Keratinocyte (primary cell): ENCODE measurements at regions not wholly inside any gene's neighbourhood (a gene's known extent, or its start where the extent isn't known, plus 50 kb on each side); places are given as distances from the start of the nearest gene placed in this dataset.

Source experiments
- DNase-seq: peaks from one replicate; pipeline ENCODE4 v3.0.0-alpha.2; 2011; ENCODE audit warnings: low read depth, missing footprints, low spot score
- FAIRE-seq: peaks from 2 replicates; lab custom pipeline; 2011; peaks lifted over from hg19 to GRCh38; lab: Jason Lieb, UNC
- H2AFZ ChIP-seq: 2 replicates; pipeline ENCODE4 v1.6.0; 2012; ENCODE audit warnings: low read length, control low read depth, inconsistent platforms; ENCODE audit not compliant: control insufficient read depth
- H3K27ac ChIP-seq: 2 replicates; pipeline ENCODE4 v1.5.1; 2011; ENCODE audit warnings: low read length; ENCODE audit not compliant: control insufficient read depth, insufficient read depth
- H3K27me3 ChIP-seq: 3 replicates; pipeline ENCODE4 v1.6.0; 2011; ENCODE audit warnings: low read length; ENCODE audit not compliant: control insufficient read depth, insufficient read depth; ENCODE audit errors: extremely low read depth
- H3K36me3 ChIP-seq, 2 experiments: 2 replicates in 1 of 2; 3 replicates in 1 of 2; pipeline ENCODE4 v1.5.1; 2011; ENCODE audit warnings: low read length in 2 of 2, mild to moderate bottlenecking in 1 of 2; ENCODE audit not compliant: control insufficient read depth in 2 of 2, insufficient read depth in 2 of 2; ENCODE audit errors: extremely low read depth in 1 of 2
- H3K4me1 ChIP-seq: 3 replicates; pipeline ENCODE4 v1.5.1; 2011; ENCODE audit warnings: low read length; ENCODE audit not compliant: control insufficient read depth, insufficient read depth; ENCODE audit errors: extremely low read depth
- H3K4me2 ChIP-seq: 3 replicates; pipeline ENCODE4 v1.6.0; 2011; ENCODE audit warnings: low read depth, low read length; ENCODE audit not compliant: control insufficient read depth, insufficient read depth; ENCODE audit errors: extremely low read depth
- H3K4me3 ChIP-seq, 3 experiments: fragments of 200-600 bp in 1 of 3; sonication (generic) in 1 of 3; 2 replicates in 2 of 3; 3 replicates in 1 of 3; pipeline ENCODE4 v1.5.1; 2011 to 2016; ENCODE audit warnings: low read length in 3 of 3, mild to moderate bottlenecking in 3 of 3, control low read depth in 2 of 3, inconsistent platforms in 1 of 3, low read depth in 1 of 3, mixed read lengths in 1 of 3, mixed run types in 1 of 3, moderate library complexity in 1 of 3; ENCODE audit not compliant: control insufficient read depth in 2 of 3, insufficient read depth in 2 of 3; ENCODE audit errors: extremely low read depth in 1 of 3
- H3K79me2 ChIP-seq: 2 replicates; pipeline ENCODE4 v1.6.0; 2012; ENCODE audit warnings: low read length; ENCODE audit not compliant: control insufficient read depth, insufficient read depth
- H3K9ac ChIP-seq: 3 replicates; pipeline ENCODE4 v1.6.0; 2011; ENCODE audit warnings: low read length; ENCODE audit not compliant: control insufficient read depth, insufficient read depth; ENCODE audit errors: extremely low read depth
- H3K9me1 ChIP-seq: 3 replicates; pipeline ENCODE4 v1.6.0; 2011; ENCODE audit warnings: low read length; ENCODE audit not compliant: control insufficient read depth, insufficient read depth; ENCODE audit errors: extremely low read depth
- H3K9me3 ChIP-seq: 2 replicates; pipeline ENCODE4 v1.5.1; 2012; ENCODE audit warnings: low read depth, low read length; ENCODE audit not compliant: control insufficient read depth
- H4K20me1 ChIP-seq: 3 replicates; pipeline ENCODE4 v1.6.0; 2011; ENCODE audit warnings: low read length; ENCODE audit not compliant: control insufficient read depth, insufficient read depth; ENCODE audit errors: extremely low read depth
- EZH2 ChIP-seq: IDR thresholded peaks from one replicate; pipeline ENCODE4 v1.6.1; 2012; ENCODE audit warnings: inconsistent platforms, mild to moderate bottlenecking, low read length, moderate library complexity
- dilution Hi-C: fragments of 300-500 bp; cut with MboI; formaldehyde crosslinking; loops from one replicate; pipeline ENCODE4 v1.7.0; 2020; ENCODE audit warnings: low sequenced_read_pairs; ENCODE audit not compliant: extremely low pct_ligation_motif_present
- TF ChIP-seq, protein P1 (sequence below), 3 experiments: IDR thresholded peaks in 1 of 3; conservative IDR thresholded peaks in 1 of 3; optimal IDR thresholded peaks in 1 of 3; 2 replicates in 2 of 3; 3 replicates in 1 of 3; pipeline versions ENCODE3 to v1.5.1; 2011; ENCODE audit warnings: low read length in 3 of 3, mild to moderate bottlenecking in 3 of 3, moderate library complexity in 2 of 3, control low read depth in 1 of 3, inconsistent platforms in 1 of 3; ENCODE audit not compliant: insufficient read depth in 2 of 3; ENCODE audit errors: extremely low read depth in 1 of 3

GRCh38 chrX:79556800-79557199, 189.7 kb upstream of the ITM2A start:
- H3K9me1 ChIP-seq = no peaks in the 10 kb centered on the region
- no peaks in the 10 kb centered on the region for H3K36me3 ChIP-seq
- no peak overlapping the region for H3K4me3 ChIP-seq
- DNase-seq (no peak), FAIRE-seq (no peak)
- dilution Hi-C loops = no loop called here
- no peak overlapping the region for H3K27ac ChIP-seq
- no peak overlapping the region for H2AFZ ChIP-seq
- no peaks in the 10 kb centered on the region for H3K4me1 ChIP-seq
- H3K27me3 ChIP-seq = no peaks in the 10 kb centered on the region
- H3K4me2 ChIP-seq = no peak overlapping the region
- no peaks in the 10 kb centered on the region for H3K9me3 ChIP-seq
- H3K79me2 ChIP-seq = no peaks in the 10 kb centered on the region
- H3K9ac ChIP-seq = no peak overlapping the region
- TF ChIP-seq, protein P1, sequence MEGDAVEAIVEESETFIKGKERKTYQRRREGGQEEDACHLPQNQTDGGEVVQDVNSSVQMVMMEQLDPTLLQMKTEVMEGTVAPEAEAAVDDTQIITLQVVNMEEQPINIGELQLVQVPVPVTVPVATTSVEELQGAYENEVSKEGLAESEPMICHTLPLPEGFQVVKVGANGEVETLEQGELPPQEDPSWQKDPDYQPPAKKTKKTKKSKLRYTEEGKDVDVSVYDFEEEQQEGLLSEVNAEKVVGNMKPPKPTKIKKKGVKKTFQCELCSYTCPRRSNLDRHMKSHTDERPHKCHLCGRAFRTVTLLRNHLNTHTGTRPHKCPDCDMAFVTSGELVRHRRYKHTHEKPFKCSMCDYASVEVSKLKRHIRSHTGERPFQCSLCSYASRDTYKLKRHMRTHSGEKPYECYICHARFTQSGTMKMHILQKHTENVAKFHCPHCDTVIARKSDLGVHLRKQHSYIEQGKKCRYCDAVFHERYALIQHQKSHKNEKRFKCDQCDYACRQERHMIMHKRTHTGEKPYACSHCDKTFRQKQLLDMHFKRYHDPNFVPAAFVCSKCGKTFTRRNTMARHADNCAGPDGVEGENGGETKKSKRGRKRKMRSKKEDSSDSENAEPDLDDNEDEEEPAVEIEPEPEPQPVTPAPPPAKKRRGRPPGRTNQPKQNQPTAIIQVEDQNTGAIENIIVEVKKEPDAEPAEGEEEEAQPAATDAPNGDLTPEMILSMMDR (optimal IDR thresholded peaks at IDR 0.05 in 1 of 3, IDR thresholded peaks at IDR 0.05 in 1 of 3, conservative IDR thresholded peaks at IDR 0.05 in 1 of 3; ENCODE audit: extremely low read depth in 1 of 3, insufficient read depth in 2 of 3, low read length in 3 of 3) = no peak
- TF ChIP-seq EZH2 = no peak
- no peaks in the 10 kb centered on the region for H4K20me1 ChIP-seq

DNA sequence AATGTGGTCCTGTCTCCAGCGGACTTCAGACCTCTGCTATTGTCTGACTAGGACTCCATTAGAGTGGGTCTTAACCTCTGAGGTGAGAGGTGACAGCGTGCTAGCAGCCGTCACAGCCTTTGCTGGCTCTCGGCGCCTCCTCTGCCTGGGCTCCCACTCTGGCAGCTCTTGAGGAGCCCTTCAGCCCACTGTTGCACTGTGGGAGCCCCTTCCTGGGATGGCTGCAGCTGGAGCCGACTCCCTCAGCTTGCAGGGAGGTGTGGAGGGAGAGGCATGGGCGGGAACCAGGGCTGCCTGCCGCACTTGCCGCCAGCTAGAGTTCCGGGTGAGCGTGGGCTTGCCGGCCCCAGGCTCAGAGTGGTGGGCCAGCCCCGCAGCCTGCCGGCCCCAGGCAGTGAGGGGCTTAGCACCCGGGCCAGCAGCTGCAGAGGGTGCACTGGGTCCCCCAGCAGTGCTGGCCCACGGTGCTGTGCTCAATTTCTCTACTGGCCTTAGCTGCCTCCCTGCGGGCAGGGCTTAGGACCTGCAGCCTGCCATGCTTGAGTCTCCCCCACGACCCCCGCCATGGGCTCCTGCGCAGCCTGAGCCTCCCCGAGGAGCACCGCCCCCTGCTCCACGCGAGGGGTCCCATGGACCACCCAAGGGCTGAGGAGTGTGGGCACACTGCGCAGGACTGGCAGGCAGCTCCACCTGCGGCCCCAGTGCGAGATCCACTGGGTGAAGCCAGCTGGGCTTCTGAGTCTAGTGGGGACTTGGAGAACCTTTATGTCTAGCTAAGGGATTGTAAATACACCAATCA, 163.4 kb upstream of the ITM2A start:
- TF ChIP-seq, protein P1 (optimal IDR thresholded peaks at IDR 0.05 in 1 of 3, IDR thresholded peaks at IDR 0.05 in 1 of 3, conservative IDR thresholded peaks at IDR 0.05 in 1 of 3; ENCODE audit: extremely low read depth in 1 of 3, insufficient read depth in 2 of 3, low read length in 3 of 3) = no peak
- TF ChIP-seq EZH2 = no peak
- H3K79me2 ChIP-seq = no peaks in the 10 kb centered on the region
- no peak for DNase-seq

More for the DNA sequence above, 163.4 kb upstream of the ITM2A start:
- Histone ChIP-seq H3K9ac (no peak overlapping the region), H3K36me3 (no peaks in the 10 kb centered on the region), H3K9me3 (peaks cover 2% of the 10 kb centered on the region), H3K27me3 (no peaks in the 10 kb centered on the region), H3K4me2 (no peak overlapping the region), H3K4me1 (no peaks in the 10 kb centered on the region), H4K20me1 (no peaks in the 10 kb centered on the region), H2AFZ (no peak overlapping the region), H3K4me3 (no peak overlapping the region), H3K27ac (no peak overlapping the region), H3K9me1 (no peaks in the 10 kb centered on the region)
- dilution Hi-C loops = no loop called here
- FAIRE-seq = no peak
